Mesendoderm (in vitro differentiated cells): ENCODE measurements at regions not wholly inside any gene's neighbourhood (a gene's known extent, or its start where the extent isn't known, plus 50 kb on each side); places are given as distances from the start of the nearest gene placed in this dataset.
A peak's percentile ranks its signal among the peaks of the same experiment; 100 is the strongest.

Experiments used
- DNase-seq: peaks from one replicate; pipeline ENCODE4 v3.0.0; 2013
- H2AK5ac ChIP-seq: 2 replicates; pipeline ENCODE4 v1.6.1; 2013; ENCODE audit warnings: low read length, inconsistent platforms
- H2BK120ac ChIP-seq: 2 replicates; pipeline ENCODE4 v1.6.1; 2013; ENCODE audit warnings: low read depth, mild to moderate bottlenecking, low read length, moderate library complexity, mixed read lengths
- H2BK15ac ChIP-seq: replicated peaks from 2 replicates; pipeline ENCODE4 v1.6.1; 2013; ENCODE audit warnings: low read depth, mild to moderate bottlenecking, moderate library complexity
- H2BK5ac ChIP-seq: 2 replicates; pipeline ENCODE4 v1.6.1; 2013; ENCODE audit warnings: low read length, inconsistent platforms
- H3K18ac ChIP-seq: 2 replicates; pipeline ENCODE4 v1.6.1; 2013; ENCODE audit warnings: mild to moderate bottlenecking, low read length, mixed read lengths
- H3K23ac ChIP-seq: one replicate; pipeline ENCODE4 v1.6.1; 2013; ENCODE audit warnings: low read length
- H3K27ac ChIP-seq: 2 replicates; pipeline ENCODE4 v1.5.1; 2013; ENCODE audit warnings: low read depth, mild to moderate bottlenecking, inconsistent platforms, low read length, moderate library complexity
- H3K27me3 ChIP-seq: 2 replicates; pipeline ENCODE4 v1.6.1; 2013; ENCODE audit warnings: low read length, control low read depth, mild to moderate bottlenecking, inconsistent platforms; ENCODE audit not compliant: insufficient read depth, poor library complexity
- H3K36me3 ChIP-seq: 2 replicates; pipeline ENCODE4 v1.6.1; 2013; ENCODE audit warnings: low read length, inconsistent platforms; ENCODE audit not compliant: control insufficient read depth, insufficient read depth
- H3K4ac ChIP-seq: one replicate; pipeline ENCODE4 v1.6.1; 2013; ENCODE audit warnings: low read depth, mild to moderate bottlenecking, low read length, moderate library complexity
- H3K4me1 ChIP-seq: 2 replicates; pipeline ENCODE4 v1.6.1; 2013; ENCODE audit warnings: low read depth, low read length, inconsistent platforms; ENCODE audit not compliant: control insufficient read depth
- H3K4me2 ChIP-seq: 2 replicates; pipeline ENCODE4 v1.6.1; 2013; ENCODE audit warnings: low read length
- H3K4me3 ChIP-seq: 2 replicates; pipeline ENCODE4 v1.5.1; 2013; ENCODE audit warnings: mild to moderate bottlenecking, low read length
- H3K56ac ChIP-seq: one replicate; pipeline ENCODE4 v1.6.1; 2013; ENCODE audit warnings: low read length
- H3K79me1 ChIP-seq: 2 replicates; pipeline ENCODE4 v1.6.1; 2013; ENCODE audit warnings: low read length, inconsistent platforms
- H3K79me2 ChIP-seq: 2 replicates; pipeline ENCODE4 v1.6.1; 2013; ENCODE audit warnings: mild to moderate bottlenecking, low read length; ENCODE audit not compliant: control insufficient read depth, insufficient read depth
- H3K9ac ChIP-seq: 2 replicates; pipeline ENCODE4 v1.6.1; 2013; ENCODE audit warnings: low read length, inconsistent platforms
- H4K5ac ChIP-seq: one replicate; pipeline ENCODE4 v1.6.1; 2013; ENCODE audit warnings: low read length
- H4K8ac ChIP-seq: one replicate; pipeline ENCODE4 v1.6.1; 2013; ENCODE audit warnings: low read depth, mild to moderate bottlenecking, control low read depth, low read length, moderate library complexity
- WGBS: extraction: QIAGEN DNeasy Blood & Tissue Kit; methylation state at CpG from one replicate; pipeline ENCODE4 v1.1.7; 2013; ENCODE audit warnings: low lambda C conversion rate, missing lambda C conversion rate; ENCODE audit not compliant: insufficient coverage; ENCODE audit errors: extremely low coverage; 5-methylcytosine and 5-hydroxymethylcytosine counted together

DNA sequence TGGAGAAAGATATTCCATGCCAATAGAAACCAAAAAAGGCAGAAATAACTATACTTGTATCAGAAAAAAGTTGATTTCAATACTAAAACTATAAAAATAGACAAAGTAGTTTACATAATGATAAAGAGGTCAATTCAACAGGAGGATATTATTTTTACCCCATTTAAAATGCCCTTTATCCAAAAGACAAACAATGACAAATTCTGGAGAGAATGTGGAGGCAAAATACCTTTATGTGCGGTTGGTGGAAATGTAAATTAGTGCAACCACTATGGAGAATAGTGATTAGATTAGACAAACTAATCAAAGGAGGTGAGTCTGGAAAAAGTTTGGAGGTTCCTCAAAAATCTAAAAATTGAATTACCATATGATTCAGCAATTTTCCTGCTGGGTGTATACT, 1262.3 kb downstream of the GRIK2 start:
- H4K8ac ChIP-seq = no peak overlapping the region
- DNase-seq = no peak
- H3K27me3 ChIP-seq = no peaks in the 10 kb centered on the region
- no peak overlapping the region for H3K4ac ChIP-seq
- no peak overlapping the region for H3K4me3 ChIP-seq
- H3K27ac ChIP-seq = no peak overlapping the region
- no CpG with 5 or more reads among the region's 1 CpG for WGBS
- no peak overlapping the region for H2BK15ac ChIP-seq
- H3K4me2 ChIP-seq = no peak overlapping the region
- H2BK5ac ChIP-seq = no peak overlapping the region
- no peaks in the 10 kb centered on the region for H3K79me1 ChIP-seq
- H2BK120ac ChIP-seq = no peak overlapping the region
- no peaks in the 10 kb centered on the region for H3K36me3 ChIP-seq
- H3K79me2 ChIP-seq = no peaks in the 10 kb centered on the region
- H3K4me1 ChIP-seq = no peaks in the 10 kb centered on the region
- no peak overlapping the region for H4K5ac ChIP-seq
- H3K18ac ChIP-seq = no peak overlapping the region
- H3K56ac ChIP-seq = no peak overlapping the region
- no peak overlapping the region for H3K9ac ChIP-seq
- H3K23ac ChIP-seq = no peak overlapping the region
- H2AK5ac ChIP-seq = no peak overlapping the region

DNA sequence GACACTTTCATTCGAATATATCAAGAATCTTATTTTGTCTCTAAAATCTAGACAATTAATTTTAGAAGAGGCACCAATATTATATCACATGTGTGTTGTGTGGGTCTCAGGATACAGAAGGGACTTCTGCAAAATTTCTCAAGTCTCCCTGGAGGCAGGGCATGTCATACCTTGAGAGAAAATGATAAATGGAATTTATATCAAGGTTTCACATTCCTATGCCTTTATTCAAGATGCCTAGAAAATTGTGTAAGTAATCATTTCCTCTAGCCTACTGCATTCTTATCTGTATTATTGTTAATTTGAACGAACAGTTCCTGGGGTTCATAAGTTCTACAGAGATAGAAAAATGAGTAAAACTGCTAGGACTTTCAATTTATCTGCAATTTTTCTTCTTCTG, 1247.9 kb downstream of the GRIK2 start:
- Histone ChIP-seq H3K36me3 (no peaks in the 10 kb centered on the region), H3K27me3 (no peaks in the 10 kb centered on the region), H3K18ac (no peak overlapping the region), H2BK15ac (no peak overlapping the region), H2BK120ac (no peak overlapping the region), H3K4me2 (no peak overlapping the region), H3K79me2 (no peaks in the 10 kb centered on the region), H3K4ac (no peak overlapping the region), H3K79me1 (no peaks in the 10 kb centered on the region), H3K56ac (no peak overlapping the region), H3K23ac (no peak overlapping the region), H2BK5ac (no peak overlapping the region), H2AK5ac (no peak overlapping the region), H3K27ac (no peak overlapping the region), H3K4me3 (no peak overlapping the region), H4K8ac (no peak overlapping the region), H3K9ac (no peak overlapping the region), H3K4me1 (no peaks in the 10 kb centered on the region), H4K5ac (no peak overlapping the region)
- DNase-seq = no peak
- no CpG with 5 or more reads among the region's 2 CpGs for WGBS

DNA sequence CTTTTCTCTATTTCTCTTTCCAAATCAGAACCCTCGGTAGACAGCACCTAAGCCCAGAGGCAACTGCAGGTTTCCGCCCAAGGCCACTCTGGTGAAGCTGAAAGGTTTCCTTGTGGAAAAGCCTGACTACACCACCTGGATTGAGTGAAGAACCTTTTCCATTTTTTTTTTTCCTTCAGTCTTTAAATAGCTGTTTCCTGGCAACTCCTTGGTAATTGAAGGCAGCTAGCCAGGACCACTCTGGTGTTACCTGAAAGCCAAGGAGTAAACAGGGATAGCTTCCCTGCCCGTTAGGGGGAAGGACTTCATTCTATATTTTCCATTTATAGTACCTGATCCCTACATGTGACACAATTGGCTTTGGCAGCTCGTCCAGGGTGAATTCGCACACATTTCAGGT, 1238.4 kb downstream of the GRIK2 start:
- H3K4me1 ChIP-seq = no peaks in the 10 kb centered on the region

DNA sequence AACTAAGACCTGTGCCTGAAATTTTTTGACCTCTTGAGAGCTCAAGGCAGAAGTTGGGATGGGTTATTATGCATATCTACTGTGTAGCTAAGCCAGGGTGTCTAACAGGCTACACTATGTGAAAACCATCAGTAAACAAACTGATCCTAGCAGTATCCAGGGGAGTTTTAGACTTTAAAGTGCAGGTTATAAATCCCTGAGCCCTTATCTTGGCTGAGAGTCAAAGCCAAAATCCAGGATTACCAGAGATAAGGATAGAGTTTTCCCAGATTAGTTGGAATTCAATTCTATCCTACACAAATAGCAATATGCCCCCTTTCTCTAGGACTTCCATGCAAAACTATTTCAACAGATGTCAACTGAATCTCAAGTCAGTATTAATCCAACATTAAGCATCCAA, 1229.7 kb downstream of the GRIK2 start:
- Histone ChIP-seq H3K4me2 (no peak overlapping the region), H2BK15ac (no peak overlapping the region), H3K79me1 (no peaks in the 10 kb centered on the region), H4K5ac (no peak overlapping the region), H3K4me3 (no peak overlapping the region), H2BK5ac (no peak overlapping the region), H4K8ac (no peak overlapping the region), H3K36me3 (no peaks in the 10 kb centered on the region), H3K56ac (no peak overlapping the region), H3K9ac (no peak overlapping the region), H3K4ac (no peak overlapping the region), H3K27ac (no peak overlapping the region), H3K79me2 (no peaks in the 10 kb centered on the region), H3K4me1 (no peaks in the 10 kb centered on the region), H3K23ac (no peak overlapping the region), H3K18ac (no peak overlapping the region), H2BK120ac (no peak overlapping the region), H3K27me3 (no peaks in the 10 kb centered on the region), H2AK5ac (no peak overlapping the region)
- peak; percentile 3 for DNase-seq

More for the DNA sequence above, 1238.4 kb downstream of the GRIK2 start:
- Histone ChIP-seq H3K56ac (no peak overlapping the region), H3K79me2 (no peaks in the 10 kb centered on the region), H2AK5ac (no peak overlapping the region), H2BK120ac (no peak overlapping the region), H4K5ac (no peak overlapping the region), H3K27me3 (no peaks in the 10 kb centered on the region), H3K18ac (no peak overlapping the region), H4K8ac (no peak overlapping the region), H2BK15ac (no peak overlapping the region), H3K4ac (no peak overlapping the region), H3K4me3 (no peak overlapping the region), H3K79me1 (no peaks in the 10 kb centered on the region), H3K4me2 (no peak overlapping the region), H3K36me3 (no peaks in the 10 kb centered on the region), H2BK5ac (no peak overlapping the region), H3K27ac (no peak overlapping the region), H3K9ac (no peak overlapping the region), H3K23ac (no peak overlapping the region)
- no CpG with 5 or more reads among the region's 5 CpGs for WGBS
- DNase-seq = no peak

DNA sequence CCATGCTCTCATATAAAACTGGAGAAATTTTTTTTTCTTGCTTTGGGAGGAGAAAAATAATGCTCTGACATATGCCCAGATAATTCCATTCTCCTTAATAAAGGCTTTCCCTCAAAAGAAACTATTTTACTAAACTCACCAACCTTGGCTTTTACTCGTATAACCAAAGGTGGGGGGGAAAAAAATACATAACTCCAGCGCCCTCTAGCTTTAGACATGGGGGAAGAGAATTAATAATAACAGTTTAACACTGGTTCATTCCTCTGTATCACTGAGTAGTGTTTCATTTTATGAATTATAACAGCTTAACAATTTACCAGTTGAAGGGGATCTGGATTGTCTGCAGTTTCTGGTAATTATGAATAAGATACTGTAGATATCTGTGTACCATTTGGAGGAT, 1226.1 kb downstream of the GRIK2 start:
- no peak overlapping the region for H4K5ac ChIP-seq
- H3K79me2 ChIP-seq = no peaks in the 10 kb centered on the region
- no peak overlapping the region for H3K4ac ChIP-seq
- no peak overlapping the region for H3K9ac ChIP-seq
- no peaks in the 10 kb centered on the region for H3K79me1 ChIP-seq
- H4K8ac ChIP-seq = no peak overlapping the region
- H3K4me3 ChIP-seq = no peak overlapping the region
- no peak overlapping the region for H3K18ac ChIP-seq
- no peak overlapping the region for H2AK5ac ChIP-seq
- H3K56ac ChIP-seq = no peak overlapping the region
- no CpG with 5 or more reads among the region's 2 CpGs for WGBS
- no peak overlapping the region for H3K23ac ChIP-seq
- no peaks in the 10 kb centered on the region for H3K36me3 ChIP-seq
- no peak overlapping the region for H2BK120ac ChIP-seq
- no peaks in the 10 kb centered on the region for H3K27me3 ChIP-seq
- H3K27ac ChIP-seq = no peak overlapping the region
- no peak overlapping the region for H2BK5ac ChIP-seq
- H3K4me1 ChIP-seq = no peaks in the 10 kb centered on the region
- DNase-seq = peak; percentile 15
- no peak overlapping the region for H3K4me2 ChIP-seq
- H2BK15ac ChIP-seq = no peak overlapping the region

DNA sequence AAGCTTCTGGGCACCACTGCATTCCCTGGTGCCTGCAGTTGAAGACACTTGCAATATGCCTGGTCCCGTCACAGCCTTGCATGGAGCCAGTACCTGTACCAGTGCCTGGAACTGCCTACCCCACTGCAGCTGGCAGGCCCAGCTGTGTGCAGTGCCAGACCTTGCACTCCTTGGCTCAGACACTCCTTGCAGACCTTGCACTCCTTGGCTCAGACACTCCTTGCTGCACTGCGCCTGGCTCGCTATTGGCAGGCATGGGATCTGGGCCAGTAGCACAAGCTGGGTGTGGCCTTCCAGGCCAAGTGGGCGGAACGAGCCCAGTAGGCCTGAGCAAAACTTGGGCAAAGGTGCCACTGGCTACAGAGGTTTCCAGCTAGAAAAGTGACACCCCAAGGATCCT, 1189.1 kb downstream of the GRIK2 start:
- Histone ChIP-seq H3K27ac (no peak overlapping the region), H3K18ac (no peak overlapping the region), H3K4ac (no peak overlapping the region), H2BK5ac (no peak overlapping the region), H2AK5ac (no peak overlapping the region), H3K4me3 (no peak overlapping the region), H3K9ac (no peak overlapping the region), H3K27me3 (no peaks in the 10 kb centered on the region), H4K5ac (no peak overlapping the region), H3K36me3 (no peaks in the 10 kb centered on the region), H3K4me2 (no peak overlapping the region), H3K79me2 (no peaks in the 10 kb centered on the region), H3K79me1 (no peaks in the 10 kb centered on the region), H3K56ac (no peak overlapping the region), H2BK120ac (no peak overlapping the region), H3K23ac (no peak overlapping the region), H4K8ac (no peak overlapping the region), H3K4me1 (no peaks in the 10 kb centered on the region), H2BK15ac (no peak overlapping the region)
- no peak for DNase-seq
- no CpG with 5 or more reads among the region's 5 CpGs for WGBS
